ENCODE measurements at regions not wholly inside any gene's neighbourhood (a gene's known extent, or its start where the extent isn't known, plus 50 kb on each side); places are given as distances from the start of the nearest gene placed in this dataset.

DNA sequence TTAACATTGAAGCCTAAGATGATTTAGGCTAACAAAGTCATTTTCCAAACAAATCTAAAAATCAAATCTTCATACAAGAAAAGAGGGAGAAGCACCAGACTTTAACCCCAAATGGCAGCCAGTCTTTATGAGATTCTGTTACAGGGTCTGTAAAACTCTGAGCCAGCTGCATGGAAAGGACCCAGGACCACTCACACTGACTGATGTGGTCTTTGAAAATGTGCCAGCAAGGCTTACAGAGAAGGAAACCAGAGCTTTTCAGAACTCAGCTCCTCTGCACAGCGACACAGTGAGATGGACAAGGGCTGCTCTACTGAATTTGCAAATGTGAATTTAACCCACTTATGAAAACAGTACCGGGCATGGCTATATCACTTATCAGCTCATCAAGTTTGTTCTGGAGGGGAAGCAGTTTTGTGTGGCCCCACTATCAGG lies 98.8 kb upstream of the SERP2 start:
- DNase-seq (ENCODE audit: low spot score), result no peak

DNA sequence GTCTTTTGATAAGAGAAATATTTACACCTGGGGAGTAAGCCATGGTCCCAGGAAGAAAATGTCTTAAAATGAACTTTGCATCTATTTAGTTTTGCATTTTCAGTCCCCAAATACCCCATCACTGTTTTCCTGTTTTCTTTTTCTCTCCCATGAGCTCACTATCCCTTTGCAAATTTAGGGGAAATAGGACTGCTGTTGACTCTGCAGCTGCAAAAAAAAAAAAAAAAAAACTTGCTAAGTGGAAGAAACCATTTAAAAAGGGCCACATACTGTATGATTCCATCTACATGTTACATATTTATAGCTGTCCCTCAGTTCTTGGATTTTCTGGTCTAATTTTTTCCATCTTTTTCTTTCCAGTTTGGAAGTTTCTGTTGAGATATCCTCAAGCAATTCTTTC lies 98.2 kb upstream of the SERP2 start:
- no peak for DNase-seq (ENCODE audit: low spot score)

DNA sequence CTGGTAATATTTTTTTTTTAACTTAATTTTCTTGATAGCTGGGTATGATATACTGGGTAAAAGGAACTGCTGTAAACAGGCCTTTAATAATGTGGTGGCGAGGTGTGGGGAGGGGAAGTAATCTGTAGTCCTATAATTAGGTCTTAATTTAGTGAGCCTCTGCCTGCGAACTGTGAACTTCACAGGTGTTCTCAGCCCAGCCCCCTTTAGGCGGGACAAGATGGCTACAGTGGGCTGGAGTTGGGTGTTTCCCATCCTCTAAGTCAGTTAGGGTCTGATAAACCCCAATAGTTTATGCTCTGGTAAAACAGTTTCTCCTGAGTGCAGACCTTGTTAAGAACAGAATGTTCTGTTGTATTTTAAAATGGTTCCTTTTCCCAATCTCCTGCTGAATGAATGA lies 97.6 kb upstream of the SERP2 start:
- no peak for DNase-seq (ENCODE audit: low spot score)

DNA sequence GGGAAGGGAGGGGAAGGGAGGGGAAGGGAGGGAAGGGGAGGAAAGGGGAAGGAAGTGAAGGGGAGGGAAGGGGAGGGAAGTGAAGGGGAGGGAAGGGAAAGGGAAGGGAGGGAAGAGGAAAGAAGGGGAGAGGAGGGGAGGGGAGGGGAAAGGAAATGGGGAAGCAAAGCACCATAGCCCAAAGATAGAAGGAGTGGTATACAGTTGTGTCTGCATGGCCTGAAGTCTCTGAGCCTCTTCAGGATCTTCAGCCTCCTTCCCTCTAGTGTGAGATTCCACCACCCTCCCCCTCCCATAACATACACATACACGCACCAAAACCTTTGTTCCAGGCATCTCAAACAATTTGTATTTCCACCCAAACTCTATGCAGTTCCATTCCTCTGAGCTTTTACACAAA lies 96.2 kb upstream of the SERP2 start:
- DNase-seq (ENCODE audit: low spot score), result no peak

DNA sequence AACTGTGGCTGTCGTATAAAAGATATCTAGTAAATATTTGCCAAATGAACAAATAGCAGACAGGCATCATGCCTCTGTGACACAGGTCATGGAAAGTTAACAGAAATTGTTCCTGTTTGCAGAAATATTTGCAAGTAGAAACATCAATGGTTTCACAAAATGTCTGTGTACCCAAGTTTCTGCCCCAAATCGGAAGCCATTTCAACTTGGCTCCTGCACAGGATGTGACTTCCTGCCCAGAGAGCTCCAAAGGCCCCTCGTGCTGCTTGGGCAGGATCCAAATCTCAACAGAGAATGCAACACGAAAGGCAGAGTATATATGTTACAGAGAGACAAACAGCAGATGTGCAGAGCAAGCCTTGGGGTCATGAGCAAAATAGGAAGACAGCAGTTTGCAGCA lies 95.5 kb upstream of the SERP2 start:
- no peak for DNase-seq (ENCODE audit: low spot score)

DNA sequence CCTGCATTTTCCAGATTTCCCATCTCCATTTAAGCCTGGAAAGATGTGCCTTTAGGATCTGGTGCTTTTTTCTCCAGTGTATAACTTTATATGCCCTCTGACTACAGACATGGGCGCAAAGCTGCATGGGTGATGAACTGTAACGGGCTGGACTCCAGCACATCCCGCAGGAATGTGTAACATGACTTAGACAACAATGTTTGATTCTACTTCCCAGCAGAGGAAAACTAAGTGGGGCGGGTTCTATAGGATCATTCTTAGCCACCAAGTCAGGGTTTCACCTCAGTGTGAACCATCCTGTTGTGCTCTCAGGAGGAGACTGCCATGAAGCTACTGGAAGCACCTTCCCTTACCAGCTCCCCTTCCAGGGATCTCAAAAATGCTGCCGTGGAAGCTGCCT lies 93.2 kb upstream of the SERP2 start:
- DNase-seq (ENCODE audit: low spot score), result no peak

DNA sequence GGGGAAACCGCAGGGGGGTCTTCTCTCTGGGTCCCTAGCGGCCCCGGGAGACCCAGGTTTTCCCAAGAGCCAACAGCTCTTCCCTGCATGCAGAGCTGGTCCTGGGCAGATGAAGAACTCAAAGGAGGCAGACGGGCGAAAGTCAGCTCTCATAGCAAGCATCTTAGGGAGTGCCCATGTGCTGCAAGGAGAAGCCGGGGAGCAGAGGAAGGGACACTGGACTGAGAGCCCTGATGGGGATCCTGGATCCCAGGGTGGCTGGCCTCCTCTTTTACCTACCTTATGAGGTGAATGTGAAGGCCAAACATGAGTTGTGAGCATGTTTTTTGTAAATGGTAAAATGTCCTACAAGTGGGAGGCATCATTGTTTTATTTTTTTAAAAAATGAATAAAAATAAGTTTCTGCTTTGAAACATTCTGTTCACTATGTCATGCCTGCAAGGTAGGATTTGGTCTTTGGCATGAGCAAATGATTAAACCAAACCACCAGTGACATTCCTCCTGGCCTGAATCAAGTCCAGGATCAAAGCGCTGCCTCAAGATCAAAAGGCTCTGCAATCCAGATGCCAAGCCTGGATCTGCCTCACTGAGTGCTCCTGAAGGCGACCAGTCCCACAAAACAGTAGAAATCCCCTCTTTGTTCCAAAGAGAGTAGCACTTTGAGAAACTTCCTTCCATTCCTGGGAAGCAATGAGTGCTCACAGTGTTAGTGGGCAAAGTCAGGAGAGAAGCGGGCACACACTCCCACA lies 92.2 kb upstream of the SERP2 start:
- DNase-seq (ENCODE audit: low spot score), result no peak

DNA sequence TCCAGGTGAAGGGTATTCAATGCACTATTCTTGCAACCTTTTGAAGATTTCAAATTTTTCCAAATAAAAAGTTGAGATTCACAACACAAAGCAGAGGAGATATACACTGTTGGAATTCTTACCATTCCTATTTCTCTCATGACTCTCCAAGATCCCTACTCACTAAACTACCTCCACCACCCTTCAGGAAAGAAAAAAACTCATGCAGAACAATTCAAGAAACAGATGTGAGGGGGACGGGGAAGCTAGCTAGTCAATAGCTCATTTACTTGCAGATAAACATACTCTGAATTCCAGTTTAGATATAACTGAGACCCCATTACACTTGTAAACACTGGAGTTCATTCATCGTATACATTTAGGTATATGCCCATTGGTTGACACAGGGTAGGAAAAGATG lies 90.0 kb upstream of the SERP2 start:
- no peak for DNase-seq (ENCODE audit: low spot score)

DNA sequence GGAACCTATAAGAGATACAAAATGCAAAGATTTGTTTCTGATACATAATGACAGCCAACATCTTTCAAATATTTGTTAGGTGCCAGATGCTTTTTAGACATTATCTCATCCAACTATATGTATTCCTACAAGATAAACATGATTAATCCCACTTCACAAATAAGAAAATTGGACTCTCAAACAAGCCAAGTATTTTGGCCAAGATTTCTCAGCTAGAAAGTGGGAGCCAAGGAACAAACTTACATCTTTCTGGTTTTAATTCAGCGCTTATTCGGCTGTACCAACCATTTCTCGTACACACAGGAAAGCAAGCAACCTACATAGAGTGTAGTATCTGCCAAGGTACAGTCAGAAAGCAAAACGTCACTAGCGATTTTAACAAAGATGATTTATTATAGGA lies 85.7 kb upstream of the SERP2 start:
- no peak for DNase-seq (ENCODE audit: low spot score)

DNA sequence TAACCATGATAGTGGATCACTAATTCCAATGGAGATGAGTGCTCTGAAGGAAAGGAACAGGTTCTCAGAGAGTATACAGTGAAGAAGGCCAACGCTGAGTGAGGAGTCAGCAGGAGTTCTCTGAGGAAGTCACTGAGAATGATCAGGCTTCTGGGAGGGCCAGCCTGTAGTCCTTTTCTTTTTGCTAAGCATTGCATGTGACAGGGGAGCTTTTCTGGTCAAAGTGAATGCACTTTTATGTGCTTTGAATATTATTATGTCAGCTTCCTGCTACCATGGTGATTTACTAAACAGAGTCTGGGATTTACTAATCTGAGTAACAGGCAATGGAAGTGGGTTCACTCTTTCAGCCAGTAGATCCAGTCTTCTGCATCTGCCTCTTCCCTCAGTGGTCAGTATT lies 81.1 kb upstream of the SERP2 start:
- peak; percentile 35 for DNase-seq (ENCODE audit: low spot score)

DNA sequence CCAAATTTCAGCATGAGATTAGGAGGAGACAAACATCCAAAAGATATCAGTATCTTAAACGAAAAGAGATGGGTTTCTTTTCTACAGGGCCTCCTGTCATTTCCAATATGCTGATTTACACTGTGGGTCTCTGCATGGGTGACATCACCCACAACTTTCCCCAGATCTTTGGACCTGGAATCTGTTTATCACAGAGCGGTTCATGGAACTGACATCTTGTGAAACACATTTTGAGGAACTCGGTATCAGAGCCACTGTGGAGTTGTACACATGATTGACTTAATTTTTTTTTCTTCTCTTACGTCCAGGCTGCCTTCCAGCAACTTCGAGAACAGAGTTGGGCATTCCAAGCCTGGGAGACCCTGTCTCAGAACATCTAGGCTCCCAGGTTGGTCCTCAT lies 80.2 kb upstream of the SERP2 start:
- no peak for DNase-seq (ENCODE audit: low spot score)

DNA sequence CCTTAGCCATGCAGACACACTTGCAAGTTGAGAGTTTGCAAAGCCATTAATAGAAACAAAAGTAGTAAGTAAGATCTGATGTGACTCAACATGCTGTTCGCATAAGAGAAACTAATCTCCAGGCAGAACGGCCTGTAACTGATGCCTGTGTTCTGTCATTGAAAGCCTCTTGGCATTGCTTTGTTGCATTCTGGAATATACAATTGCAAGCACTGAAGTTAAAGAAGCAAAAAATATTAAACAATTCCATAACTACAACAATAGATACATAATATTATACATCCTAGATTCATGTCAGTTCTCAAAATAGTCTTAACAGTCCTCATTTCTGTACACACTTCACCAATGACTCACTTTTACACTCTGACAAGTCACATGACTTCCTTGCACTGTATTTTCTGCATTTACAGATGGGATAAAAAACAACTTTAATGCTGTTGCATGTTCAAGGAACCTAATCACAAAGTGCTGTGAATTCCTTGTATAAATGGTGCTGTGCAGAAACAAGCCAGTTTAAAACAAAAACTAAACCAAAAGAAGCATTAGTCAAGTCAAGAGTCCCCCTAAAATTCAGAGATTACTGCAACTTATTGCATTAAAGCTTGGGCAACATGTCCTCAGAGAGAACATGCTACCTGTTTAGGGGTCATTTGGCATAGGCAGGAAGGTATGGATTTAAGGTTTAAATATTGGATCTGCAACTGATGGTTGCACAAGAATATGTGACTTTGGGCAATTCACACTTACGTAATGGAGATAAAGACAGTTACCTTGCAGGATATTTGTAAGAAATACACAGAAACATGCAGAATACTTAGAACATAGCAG lies 79.5 kb upstream of the SERP2 start:
- DNase-seq (ENCODE audit: low spot score), result no peak

DNA sequence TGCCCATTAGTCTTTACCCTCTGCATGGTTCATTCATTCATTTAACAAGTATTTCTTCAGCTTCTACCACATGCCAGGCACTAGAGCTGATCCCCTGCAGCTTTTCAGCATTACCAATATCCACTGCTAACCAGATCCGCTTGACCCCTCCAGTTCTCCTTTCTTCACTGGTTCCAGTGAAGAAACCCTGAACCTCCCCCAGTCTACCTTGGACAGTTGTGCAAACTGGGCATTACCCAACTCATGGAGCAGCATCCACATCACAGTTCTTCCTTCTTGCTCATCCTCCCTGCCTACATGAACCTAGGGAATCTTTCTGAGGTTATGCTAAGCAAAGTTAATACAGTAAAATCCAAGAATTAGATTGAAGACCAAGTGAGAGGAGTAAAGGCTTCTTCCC lies 78.7 kb upstream of the SERP2 start:
- DNase-seq (ENCODE audit: low spot score), result no peak

DNA sequence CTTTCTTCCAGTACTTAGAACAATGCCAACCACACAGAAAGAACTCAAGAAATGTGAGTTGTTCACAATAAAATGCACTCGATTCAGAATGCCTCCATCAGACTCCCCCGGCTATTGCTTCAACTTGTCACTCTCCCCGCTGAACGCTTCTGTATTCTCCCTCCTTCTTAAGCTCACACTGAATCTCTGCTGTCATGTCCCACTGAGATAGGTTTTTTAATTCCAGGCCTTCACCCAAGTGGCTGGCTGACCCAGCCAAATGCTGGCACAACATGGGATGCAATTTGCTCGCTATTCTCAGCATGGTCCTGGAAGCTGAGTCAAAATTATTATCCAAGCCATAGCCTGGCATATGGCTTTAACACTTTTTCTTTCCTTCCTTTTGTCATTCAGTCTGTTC lies 76.8 kb upstream of the SERP2 start:
- no peak for DNase-seq (ENCODE audit: low spot score)

DNA sequence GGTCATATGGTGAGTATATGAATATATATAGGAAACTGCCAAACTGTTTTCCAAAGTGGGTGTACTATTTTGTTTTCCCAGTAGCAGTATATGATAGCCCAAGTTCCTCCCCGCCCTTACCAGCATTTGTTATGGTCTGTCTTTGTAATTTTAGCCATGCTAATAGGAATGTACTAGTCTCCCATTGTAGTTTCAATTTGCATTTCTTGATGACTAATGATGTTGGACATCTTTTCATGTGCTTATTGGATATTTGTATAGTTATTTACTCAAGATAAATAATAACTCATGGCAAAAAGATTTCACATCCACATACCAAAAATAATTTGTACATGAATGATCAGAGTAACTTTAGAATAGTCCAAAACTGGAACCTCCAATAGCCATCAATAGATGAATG lies 75.3 kb upstream of the SERP2 start:
- no peak for DNase-seq (ENCODE audit: low spot score)

DNA sequence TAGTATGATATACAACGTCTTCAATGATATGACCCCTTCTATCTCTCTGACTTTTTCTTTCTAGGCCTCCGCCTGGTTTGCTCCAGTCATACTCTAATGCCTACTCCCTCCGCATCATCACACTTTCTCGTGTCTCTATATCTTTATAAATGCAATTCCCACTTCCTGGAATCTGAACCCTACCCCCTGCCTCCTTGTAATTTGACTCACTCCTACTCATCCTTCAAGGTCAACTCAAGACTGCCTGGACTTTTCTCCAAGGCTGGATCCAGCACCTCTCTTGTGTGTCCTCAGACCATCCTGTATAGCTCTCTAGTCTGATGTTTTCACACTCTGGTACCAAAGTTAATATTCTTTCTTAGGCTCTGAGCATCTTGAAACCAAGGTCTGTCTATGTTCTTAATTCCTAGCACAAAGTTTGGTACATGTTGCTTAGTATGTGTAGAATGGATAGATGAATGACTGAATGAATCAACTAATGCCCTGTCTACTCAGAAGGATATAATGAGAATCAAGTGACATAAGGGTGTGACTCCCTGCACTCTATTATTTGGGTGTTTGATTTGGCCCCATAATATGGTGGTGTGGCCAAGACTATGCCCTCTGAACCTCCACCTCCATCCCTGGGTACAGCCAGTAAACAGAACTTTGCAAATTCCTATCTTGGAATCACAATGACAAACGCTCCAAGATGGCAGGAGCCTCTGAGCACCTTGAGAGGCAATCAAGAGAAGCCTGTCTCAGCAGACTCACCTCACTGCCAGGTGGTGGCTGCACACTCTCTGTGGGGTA lies 74.3 kb upstream of the SERP2 start:
- DNase-seq (ENCODE audit: low spot score), result no peak

DNA sequence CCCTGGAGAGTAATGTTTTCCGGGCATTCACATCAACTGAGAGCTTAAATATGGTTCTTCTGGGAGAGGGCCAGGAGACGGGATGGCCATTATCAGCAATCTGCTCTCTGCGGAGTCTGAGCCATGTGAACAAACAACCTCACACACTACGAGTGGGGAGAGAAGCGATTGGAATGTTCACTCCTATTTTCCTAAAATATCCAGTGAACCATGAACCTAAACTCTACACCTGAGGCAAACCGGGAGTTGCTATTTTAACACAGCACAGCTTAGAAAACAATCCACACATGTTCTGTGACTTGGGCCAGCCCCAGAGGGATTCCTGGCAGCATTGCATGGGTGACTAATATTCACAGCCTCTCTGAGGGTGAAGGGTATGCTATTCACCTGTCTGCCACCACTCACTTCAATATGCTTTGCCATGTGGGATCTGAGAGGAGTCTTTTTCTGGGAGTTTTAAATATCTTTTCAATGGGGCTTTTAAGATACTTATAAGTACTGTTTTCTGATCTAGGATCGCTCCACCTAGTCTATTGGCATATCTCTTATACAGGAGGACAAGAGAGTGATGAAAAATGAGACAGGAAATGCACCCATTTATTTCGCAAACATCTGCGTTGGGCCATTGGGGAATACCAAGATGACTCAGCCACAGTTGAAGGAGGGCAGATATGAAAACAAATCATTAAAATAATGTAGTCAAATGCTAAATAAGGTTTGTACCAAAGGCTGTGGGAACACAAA lies 72.6 kb upstream of the SERP2 start:
- DNase-seq (ENCODE audit: low spot score), result no peak

DNA sequence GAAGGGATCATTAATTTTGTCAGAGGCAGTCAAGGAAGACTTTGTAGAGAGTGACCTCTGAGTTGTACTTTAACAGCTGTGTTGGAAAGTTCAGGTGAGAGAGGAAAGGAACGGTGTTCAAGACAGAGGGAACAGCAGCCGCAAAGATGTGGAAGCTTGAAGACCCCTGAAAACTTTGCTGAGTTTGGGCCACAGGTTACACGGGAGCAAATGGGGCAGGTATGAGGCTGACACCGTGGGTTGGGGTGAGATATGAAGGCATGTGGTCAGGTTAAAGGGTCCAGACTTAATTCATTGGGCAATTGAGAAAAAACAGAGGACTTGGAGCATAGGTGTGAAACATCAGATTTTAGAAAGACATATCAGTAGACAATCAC lies 72.0 kb upstream of the SERP2 start:
- no peak for DNase-seq (ENCODE audit: low spot score)

DNA sequence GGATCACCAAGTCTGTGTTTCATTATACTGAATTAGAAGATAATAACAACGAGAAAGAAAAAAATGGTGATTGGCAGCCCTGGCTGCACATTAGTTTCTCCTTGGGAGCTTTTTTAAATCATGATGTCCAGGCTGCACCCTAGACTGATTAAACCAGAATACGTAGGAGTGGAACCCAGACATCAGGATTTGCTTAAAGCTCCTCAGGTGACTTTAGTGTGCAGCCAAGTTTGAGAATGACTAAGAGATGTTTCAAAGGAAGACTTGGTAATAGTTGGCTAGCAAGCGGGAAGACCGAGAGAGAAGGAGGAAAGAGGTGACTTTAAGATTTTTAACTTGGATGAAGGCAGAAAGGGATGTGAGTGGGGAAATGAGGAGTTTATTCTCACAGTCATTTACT lies 71.4 kb upstream of the SERP2 start:
- DNase-seq (ENCODE audit: low spot score), result no peak

DNA sequence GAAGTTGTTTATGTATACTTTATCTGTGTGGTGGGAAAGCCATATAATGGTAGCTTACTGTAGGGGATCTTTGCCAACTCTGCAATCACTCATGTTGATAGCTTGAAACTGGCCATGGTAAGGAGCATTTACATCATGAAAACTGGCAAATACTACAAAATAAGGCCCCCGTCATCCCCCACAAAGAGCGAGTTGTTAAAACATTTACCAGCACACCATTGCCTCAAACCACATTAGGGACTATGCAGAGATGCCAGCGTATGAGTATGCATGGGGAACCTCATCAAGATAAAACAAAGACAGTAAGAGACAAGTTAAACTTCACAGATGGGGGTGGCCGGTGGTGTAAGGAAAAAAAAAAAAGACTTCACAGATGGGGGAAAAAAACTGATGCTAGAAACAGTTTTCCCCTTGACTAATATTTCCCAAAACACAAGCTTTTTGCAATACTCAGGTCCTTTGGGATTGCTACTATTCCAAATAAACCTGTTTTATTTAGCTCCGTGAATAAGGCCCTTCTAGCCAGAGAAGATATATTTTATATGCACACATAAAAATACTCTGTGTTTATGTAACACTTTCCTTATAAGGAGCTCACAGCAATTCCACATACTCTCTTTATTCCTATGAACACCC lies 70.6 kb upstream of the SERP2 start:
- DNase-seq (ENCODE audit: low spot score), result no peak

DNA sequence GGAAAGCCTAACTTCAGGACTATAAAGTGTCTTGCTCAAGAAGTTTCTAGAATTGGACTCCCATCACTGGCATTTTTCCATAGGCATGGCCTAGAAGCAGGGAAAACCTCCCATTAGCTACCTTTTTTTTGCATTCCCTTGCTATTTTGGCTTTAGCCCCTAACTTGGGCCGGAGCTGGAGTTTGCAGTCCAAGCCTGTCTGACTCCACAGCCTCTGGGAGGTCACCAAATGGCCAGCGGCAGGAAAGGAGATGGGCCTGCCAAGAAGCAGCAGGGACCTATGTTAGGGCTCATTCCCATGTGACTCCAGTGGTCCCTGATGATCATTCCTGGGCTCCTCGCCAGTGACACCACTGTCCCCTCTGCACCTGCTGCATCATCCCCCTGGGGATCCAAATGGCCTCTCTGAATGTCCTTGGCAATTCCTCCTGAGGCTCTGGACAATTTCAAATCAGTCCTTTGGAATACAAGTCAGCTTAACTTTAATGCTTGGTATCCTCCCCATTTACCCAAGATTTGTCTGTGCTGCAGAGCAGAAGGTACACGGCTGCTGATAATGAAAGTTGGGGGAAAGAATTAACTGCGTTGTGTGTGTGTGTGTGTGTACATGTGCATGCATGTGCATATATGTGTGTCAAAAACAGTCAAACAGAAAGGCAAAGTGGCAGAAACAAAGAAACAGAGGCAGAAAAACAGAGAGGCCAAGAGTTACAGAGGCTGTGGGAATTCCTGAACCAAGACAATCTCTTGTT lies 69.8 kb upstream of the SERP2 start:
- DNase-seq (ENCODE audit: low spot score), result peak; percentile 17
